ENCODE measurements at regions not wholly inside any gene's neighbourhood (a gene's known extent, or its start where the extent isn't known, plus 50 kb on each side); places are given as distances from the start of the nearest gene placed in this dataset.

- Histone ChIP-seq H4K20me1 (ENCODE audit: insufficient read depth) (peaks cover 1% of the 10 kb centered on the region; the same call in 1 of the 2 replicates), H3K4me2 (no peak overlapping the region), H3K9me3 (no peaks in the 10 kb centered on the region), H3K9ac (no peak overlapping the region), H3F3A (replicated peaks; ENCODE audit: insufficient read depth) (peaks cover 20% of the 10 kb centered on the region), H3K36me3 (replicated peaks in 1 of 2; ENCODE audit: control insufficient read depth in 1 of 2, insufficient read depth in 2 of 2, low read length in 1 of 2) (peaks cover 0 to 37% of the 10 kb centered on the region in 2 experiments), H3K4me3 (ENCODE audit: low read depth in 2 of 2, low read length in 1 of 2) (no peak overlapping the region), H3K9me2 (no peaks in the 10 kb centered on the region), H3K4me1 (ENCODE audit: control insufficient read depth in 1 of 2, insufficient read depth in 2 of 2, low read depth in 1 of 2, low read length in 1 of 2) (peaks cover 34 to 43% of the 10 kb centered on the region in 2 experiments), H3K79me2 (ENCODE audit: insufficient read depth) (peaks cover 98% of the 10 kb centered on the region), H3K27me3 (ENCODE audit: insufficient read depth) (no peaks in the 10 kb centered on the region), H3K27ac (ENCODE audit: low read depth in 2 of 2, low read length in 1 of 2) (peak overlapping the region in 1 of 2 experiments; percentile 11; a peak in 2 of 4 replicates), H2AFZ (ENCODE audit: low read depth) (no peak overlapping the region)
- no peak for TF ChIP-seq EP300 (IDR thresholded peaks at IDR 0.05; ENCODE audit: borderline replicate concordance in 1 of 2, low read depth in 1 of 2, low read length in 1 of 2)
- no peak for TF ChIP-seq PBX3 (IDR thresholded peaks at IDR 0.05)
- TF ChIP-seq IRF3 (IDR thresholded peaks at IDR 0.05; ENCODE audit: low read depth, low read length) = no peak
- TF ChIP-seq SMC3 (IDR thresholded peaks at IDR 0.05; ENCODE audit: low read depth, low read length) = no peak
- no peak for TF ChIP-seq MEF2A (IDR thresholded peaks at IDR 0.05; ENCODE audit: borderline replicate concordance, low read depth)
- no peak for TF ChIP-seq RCOR1 (IDR thresholded peaks at IDR 0.05; ENCODE audit: low read length)
- TF ChIP-seq ZBTB33 (IDR thresholded peaks at IDR 0.05; ENCODE audit: borderline replicate concordance, low read depth) = no peak
- no peak for TF ChIP-seq SIN3A (IDR thresholded peaks at IDR 0.05; ENCODE audit: borderline replicate concordance, low read depth, low read length)
- TF ChIP-seq REST (IDR thresholded peaks at IDR 0.05; ENCODE audit: low read depth, low read length) = no peak
- TF ChIP-seq USF1 (IDR thresholded peaks at IDR 0.05; ENCODE audit: borderline replicate concordance, low read depth) = no peak
- TF ChIP-seq YY1 (IDR thresholded peaks at IDR 0.05; ENCODE audit: low read depth) = no peak
- TF ChIP-seq ELF1 (IDR thresholded peaks at IDR 0.05) = no peak
- no peak for TF ChIP-seq CHD2 (IDR thresholded peaks at IDR 0.05; ENCODE audit: low read length, partially characterized antibody)
- no peak for TF ChIP-seq FOXJ3 (CRISPR knock-in tag; IDR thresholded peaks at IDR 0.05)
- TF ChIP-seq RFX5 (IDR thresholded peaks at IDR 0.05; ENCODE audit: low read length) = no peak
- no peak for TF ChIP-seq USF2 (IDR thresholded peaks at IDR 0.05; ENCODE audit: borderline replicate concordance, low read depth, low read length)
- CTCF ChIA-PET = interaction anchor here (1.0 to 35.0 kb wide), 5 partner anchors 18 to 196 kb away, joined by 3 to 827 read pairs (median 4); no protein-coding TSS in a partner anchor
- 87% methylated on average over 2 of the region's 2 CpGs for WGBS (ENCODE audit: low lambda C conversion rate)
- POLR2A ChIA-PET = no interaction called here
- DNase-seq = no peak
Measured at GRCh38 chr1:201726700-201727099, 102.3 kb upstream of the IPO9 start.
